K562 (cell line): ENCODE measurements at regions not wholly inside any gene's neighbourhood (a gene's known extent, or its start where the extent isn't known, plus 50 kb on each side); places are given as distances from the start of the nearest gene placed in this dataset.

Source experiments
- ATAC-seq: fragments of 200-7000 bp; cut with Tn5 transposase; 3 replicates; pipeline ENCODE4 v1.9.1; 2020; ENCODE audit warnings: moderate library complexity
- BruUV-seq: library from RNA; stranded (reverse); fragments of 400-500 nt; replicated peaks from 2 replicates; lab custom pipeline; 2021; lab: Mats Ljungman, UMichigan
- CTCF ChIA-PET: fragments of 300-600 bp; formaldehyde crosslinking; extraction: SDS; loops from one replicate; lab custom pipeline; 2021; ENCODE audit warnings: low intra/inter-chr PET ratio; lab: Yijun Ruan, JAX
- POLR2A ChIA-PET: fragments of 300-600, 350-650 bp; sonication (Branson Sonifier 250); formaldehyde crosslinking; extraction: SDS; loops from one replicate; lab custom pipeline; 2021; ENCODE audit warnings: antibody characterized with exemption, inconsistent platforms; lab: Yijun Ruan, JAX
- DNase-seq, 4 experiments: peaks; one replicate each; pipeline versions ENCODE4 v3.0.0 to v3.0.0-alpha.2; 2011 to 2018; ENCODE audit warnings: low spot score in 3 of 4, mixed read lengths in 3 of 4; ENCODE audit errors: extremely low read depth in 1 of 4
- FAIRE-seq: peaks from 2 replicates; lab custom pipeline; 2011; peaks lifted over from hg19 to GRCh38; lab: Jason Lieb, UNC
- H2AFZ ChIP-seq: 2 replicates; pipeline ENCODE4 v1.6.0; 2011; ENCODE audit warnings: low read depth, low read length, control low read depth, inconsistent platforms
- H3K27ac ChIP-seq: fragments of 200-600 bp; 3 replicates; pipeline ENCODE4 v1.8.0; 2011; ENCODE audit warnings: low read depth, mild to moderate bottlenecking, control low read depth, inconsistent platforms, low read length, moderate library complexity, mixed read lengths; ENCODE audit errors: extremely low read depth
- H3K27me3 ChIP-seq, 2 experiments: fragments of 300-600 bp in 1 of 2; 2 replicates in 1 of 2; 3 replicates in 1 of 2; pipeline versions ENCODE4 v1.6.0 to v1.8.0; 2011; ENCODE audit warnings: inconsistent platforms in 2 of 2, low read length in 2 of 2, mild to moderate bottlenecking in 1 of 2, mixed read lengths in 1 of 2, moderate library complexity in 1 of 2; ENCODE audit not compliant: control insufficient read depth in 2 of 2, insufficient read depth in 2 of 2
- H3K36me3 ChIP-seq: fragments of 300-600 bp; 3 replicates; pipeline ENCODE4 v1.8.0; 2011; ENCODE audit warnings: mild to moderate bottlenecking, low read length, inconsistent platforms; ENCODE audit not compliant: control insufficient read depth, insufficient read depth
- H3K4me1 ChIP-seq, 2 experiments: fragments of 200-600 bp in 1 of 2; replicated peaks in 1 of 2; 2 replicates in 1 of 2; 3 replicates in 1 of 2; pipeline versions ENCODE4 v1.5.1 to v1.8.0; 2011; ENCODE audit warnings: inconsistent platforms in 2 of 2, low read length in 2 of 2, mild to moderate bottlenecking in 1 of 2, mixed read lengths in 1 of 2, moderate library complexity in 1 of 2; ENCODE audit not compliant: control insufficient read depth in 2 of 2, insufficient read depth in 2 of 2
- H3K4me2 ChIP-seq: 2 replicates; pipeline ENCODE4 v1.6.1; 2011; ENCODE audit warnings: low read length, control low read depth, inconsistent platforms, mixed read lengths; ENCODE audit not compliant: insufficient read depth
- H3K4me3 ChIP-seq: fragments of 200-600 bp; sonication (generic), shearing (Covaris generic); 2 replicates; pipeline ENCODE4 v1.5.1; 2016; ENCODE audit warnings: control low read depth, inconsistent platforms
- H3K79me2 ChIP-seq: fragments of 200-600 bp; 3 replicates; pipeline ENCODE4 v1.8.0; 2011; ENCODE audit warnings: low read length, inconsistent platforms; ENCODE audit not compliant: control insufficient read depth, insufficient read depth
- H3K9ac ChIP-seq, 2 experiments: 2 replicates each; pipeline versions ENCODE4 v1.6.0 to v1.6.1; 2011; ENCODE audit warnings: low read depth in 2 of 2, low read length in 2 of 2, control low read depth in 1 of 2, inconsistent platforms in 1 of 2, mild to moderate bottlenecking in 1 of 2, mixed read lengths in 1 of 2; ENCODE audit not compliant: insufficient read depth in 1 of 2
- H3K9me1 ChIP-seq: one replicate; pipeline ENCODE4 v1.6.0; 2011; ENCODE audit warnings: inconsistent platforms, mild to moderate bottlenecking, low read length, moderate library complexity; ENCODE audit not compliant: control insufficient read depth, insufficient read depth
- H3K9me3 ChIP-seq: replicated peaks from 2 replicates; pipeline ENCODE4 v1.5.1; 2011; ENCODE audit warnings: low read depth, low read length, inconsistent platforms; ENCODE audit not compliant: control insufficient read depth, insufficient read depth
- H4K20me1 ChIP-seq: replicated peaks from 2 replicates; pipeline ENCODE4 v1.6.1; 2011; ENCODE audit warnings: low read length, inconsistent platforms, mixed read lengths; ENCODE audit not compliant: control insufficient read depth, insufficient read depth
- CHD7 ChIP-seq: fragments of 200-600 bp; sonication (generic); IDR thresholded peaks from one replicate; pipeline ENCODE4 v1.6.1; 2012; ENCODE audit warnings: mild to moderate bottlenecking, low read depth, low read length, inconsistent platforms
- HIVEP1 ChIP-seq: fragments of 250-450 bp; sonication (Bioruptor Pico); IDR thresholded peaks from 2 replicates; pipeline ENCODE4 v1.4.0; 2020; ENCODE audit warnings: mild to moderate bottlenecking
- MCM7 ChIP-seq, 2 experiments: fragments of 450-650 bp; IDR thresholded peaks; 2 replicates each; pipeline ENCODE4 v1.6.1; 2016 to 2018
- SMARCA4 ChIP-seq: fragments of 450-650 bp; IDR thresholded peaks from 2 replicates; pipeline ENCODE4 v1.6.1; 2016
- ZFX ChIP-seq: sonication (generic); formaldehyde crosslinking; IDR thresholded peaks from 2 replicates; pipeline ENCODE4 v1.8.0; 2022; ENCODE audit warnings: mild to moderate bottlenecking, missing genetic modification reagents, moderate library complexity
- ZNF395 ChIP-seq: fragments of 200-800 bp; sonication (Bioruptor generic); IDR thresholded peaks from 2 replicates; pipeline ENCODE4 v1.6.1; 2017; ENCODE audit warnings: missing genetic modification characterization, missing compliant biosample characterization
- WGBS: fragments of 100-300 bp; shearing (Covaris generic); methylation state at CpG from one replicate; pipeline ENCODE4 v1.1.6; 2016; ENCODE audit warnings: low coverage, mixed read lengths; ENCODE audit not compliant: insufficient coverage; ENCODE audit errors: missing lambda C conversion rate; 5-methylcytosine and 5-hydroxymethylcytosine counted together
- in situ Hi-C: fragments of 300-500 bp; cut with MboI; formaldehyde crosslinking; loops from 4 replicates; pipeline ENCODE4 v1.15.0; 2018; ENCODE audit warnings: inconsistent platforms, mixed read lengths
- intact Hi-C: fragments of 100-400 bp; cut with micrococcal nuclease; formaldehyde crosslinking; loops from 2 replicates; pipeline ENCODE4 v1.14.2; 2022

- ChIA-PET CTCF (no interaction called here), POLR2A (no interaction called here)
- H3K4me2 ChIP-seq: no peak overlapping the region
- no peak for TF ChIP-seq ZFX (CRISPR knock-in tag)
- no peak for TF ChIP-seq CHD7
- TF ChIP-seq HIVEP1 (CRISPR knock-in tag): no peak
- TF ChIP-seq SMARCA4: no peak
- TF ChIP-seq MCM7 (IDR thresholded peaks at IDR 0.05): no peak
- TF ChIP-seq ZNF395 (CRISPR knock-in tag): no peak
Measured at GRCh38 chr11:81570669-81571068, 1163.0 kb downstream of the FAM181B start.

More at GRCh38 chr11:81570669-81571068, 1163.0 kb downstream of the FAM181B start:
- in situ Hi-C loops (no loop called here), intact Hi-C loops (no loop called here)
- no peaks in the 10 kb centered on the region for H3K4me1 ChIP-seq
- DNase-seq: no peak
- no peak overlapping the region for H3K9ac ChIP-seq
- no peaks in the 10 kb centered on the region for H3K9me1 ChIP-seq
- H3K9me3 ChIP-seq: no peaks in the 10 kb centered on the region; the same call in 1 of the 2 replicates
- H3K27me3 ChIP-seq: no peaks in the 10 kb centered on the region
- H3K27ac ChIP-seq: no peak overlapping the region
- H3K4me3 ChIP-seq: no peak overlapping the region
- H4K20me1 ChIP-seq: no peaks in the 10 kb centered on the region
- FAIRE-seq: no peak
- no peak for ATAC-seq
- no peaks in the 10 kb centered on the region for H3K79me2 ChIP-seq
- no peaks in the 10 kb centered on the region for H3K36me3 ChIP-seq
- 3% methylated on average over 2 of the region's 2 CpGs for WGBS
- H2AFZ ChIP-seq: no peak overlapping the region
- BruUV-seq: no TSS peak
